CD4-positive, CD25-positive, alpha-beta regulatory T cell (primary cell): ENCODE measurements at regions not wholly inside any gene's neighbourhood (a gene's known extent, or its start where the extent isn't known, plus 50 kb on each side); places are given as distances from the start of the nearest gene placed in this dataset.

Experiments used
- ATAC-seq, 2 donors: fragments of 150-1000 bp; cut with Tn5 transposase; one replicate each; pipeline ENCODE4 v1.10.0; 2021; ENCODE audit warnings: low read depth in 2 of 2, moderate number of reproducible peaks in 2 of 2, moderate library complexity in 1 of 2
- DNase-seq, 3 donors: peaks; one replicate each; pipeline versions ENCODE4 v3.0.0 to v3.0.0-alpha.2; 2012 to 2022; ENCODE audit warnings: mixed read lengths in 1 of 3
- H3K27ac ChIP-seq: one replicate; pipeline ENCODE4 v1.7.0; 2013; ENCODE audit warnings: mild to moderate bottlenecking, low read length; ENCODE audit not compliant: insufficient read depth, poor library complexity, severe bottlenecking
- H3K27me3 ChIP-seq: one replicate; pipeline ENCODE4 v1.7.0; 2013; ENCODE audit warnings: low read length; ENCODE audit not compliant: control insufficient read depth, insufficient read depth
- H3K36me3 ChIP-seq: one replicate; pipeline ENCODE4 v1.7.0; 2013; ENCODE audit warnings: mild to moderate bottlenecking, low read length, moderate library complexity; ENCODE audit not compliant: control insufficient read depth, insufficient read depth
- H3K4me1 ChIP-seq: 2 replicates; pipeline ENCODE4 v1.7.0; 2013; ENCODE audit warnings: mild to moderate bottlenecking, low read length; ENCODE audit not compliant: insufficient read depth, control insufficient read depth, poor library complexity, severe bottlenecking
- H3K4me3 ChIP-seq: one replicate; pipeline ENCODE4 v1.7.0; 2013; ENCODE audit warnings: low read depth, mild to moderate bottlenecking, low read length, moderate library complexity
- H3K9me3 ChIP-seq, 2 experiments: 1 replicate in 1 of 2; 2 replicates in 1 of 2; pipeline ENCODE4 v1.7.0; 2013; ENCODE audit warnings: low read length in 2 of 2, mild to moderate bottlenecking in 1 of 2, moderate library complexity in 1 of 2; ENCODE audit not compliant: control insufficient read depth in 2 of 2
- H3K27ac Mint-ChIP-seq, 3 donors: one replicate each; pipeline ENCODE4 v1.8.0; 2020 to 2022; ENCODE audit warnings: mild to moderate bottlenecking in 3 of 3, mixed read lengths in 3 of 3, moderate library complexity in 2 of 3
- H3K27me3 Mint-ChIP-seq: one replicate; pipeline ENCODE4 v1.8.0; 2022; ENCODE audit warnings: mild to moderate bottlenecking, mixed read lengths
- H3K36me3 Mint-ChIP-seq: one replicate; pipeline ENCODE4 v1.8.0; 2020; ENCODE audit warnings: mixed read lengths
- H3K4me1 Mint-ChIP-seq, 4 donors: one replicate each; pipeline ENCODE4 v1.8.0; 2020 to 2022; ENCODE audit warnings: mixed read lengths in 4 of 4, mild to moderate bottlenecking in 1 of 4
- H3K4me3 Mint-ChIP-seq, 4 donors: one replicate each; pipeline ENCODE4 v1.8.0; 2020 to 2022; ENCODE audit warnings: mild to moderate bottlenecking in 4 of 4, mixed read lengths in 4 of 4, moderate library complexity in 3 of 4
- H3K9me3 Mint-ChIP-seq, 7 donors: one replicate each; pipeline ENCODE4 v1.8.0; 2020 to 2022; ENCODE audit warnings: mixed read lengths in 7 of 7, mild to moderate bottlenecking in 3 of 7, moderate library complexity in 2 of 7

- no peaks in the 10 kb centered on the region for H3K27me3 Mint-ChIP-seq
- Histone ChIP-seq H3K36me3 (no peaks in the 10 kb centered on the region), H3K9me3 (no peaks in the 10 kb centered on the region), H3K27ac (no peak overlapping the region), H3K4me1 (no peaks in the 10 kb centered on the region), H3K4me3 (no peak overlapping the region), H3K27me3 (no peaks in the 10 kb centered on the region)
- ATAC-seq (no peak), DNase-seq (no peak)
- no peak overlapping the region for H3K27ac Mint-ChIP-seq
- no peaks in the 10 kb centered on the region for H3K36me3 Mint-ChIP-seq
- no peak overlapping the region for H3K4me3 Mint-ChIP-seq
- H3K9me3 Mint-ChIP-seq = peaks cover 0 to 8% (median 3%) of the 10 kb centered on the region in 7 donors
- H3K4me1 Mint-ChIP-seq = no peaks in the 10 kb centered on the region
Observed at GRCh38 chr1:69363236-69363635, 204.5 kb upstream of the LRRC7 start.

GRCh38 chr1:69373520-69373919, 194.2 kb upstream of the LRRC7 start:
- Mint-ChIP-seq H3K36me3 (no peaks in the 10 kb centered on the region), H3K4me1 (no peaks in the 10 kb centered on the region), H3K4me3 (no peak overlapping the region), H3K27me3 (no peaks in the 10 kb centered on the region), H3K9me3 (peaks cover 0 to 11% (median 4%) of the 10 kb centered on the region in 7 donors), H3K27ac (no peak overlapping the region)
- H3K36me3 ChIP-seq = no peaks in the 10 kb centered on the region
- no peak overlapping the region for H3K4me3 ChIP-seq
- H3K27me3 ChIP-seq = no peaks in the 10 kb centered on the region
- ATAC-seq (no peak), DNase-seq (no peak)
- no peak overlapping the region for H3K27ac ChIP-seq
- H3K4me1 ChIP-seq = no peaks in the 10 kb centered on the region
- no peaks in the 10 kb centered on the region for H3K9me3 ChIP-seq

GRCh38 chr1:69376408-69376807, 191.3 kb upstream of the LRRC7 start:
- no peaks in the 10 kb centered on the region for H3K4me1 Mint-ChIP-seq
- H3K9me3 ChIP-seq = no peaks in the 10 kb centered on the region
- DNase-seq (no peak), ATAC-seq (no peak)
- H3K27me3 ChIP-seq = no peaks in the 10 kb centered on the region
- no peak overlapping the region for H3K4me3 Mint-ChIP-seq
- no peaks in the 10 kb centered on the region for H3K36me3 ChIP-seq
- no peak overlapping the region for H3K27ac Mint-ChIP-seq
- no peaks in the 10 kb centered on the region for H3K27me3 Mint-ChIP-seq
- no peak overlapping the region for H3K4me3 ChIP-seq
- H3K4me1 ChIP-seq = no peaks in the 10 kb centered on the region
- no peaks in the 10 kb centered on the region for H3K36me3 Mint-ChIP-seq
- H3K9me3 Mint-ChIP-seq = peaks cover 0 to 7% (median 3%) of the 10 kb centered on the region in 7 donors
- no peak overlapping the region for H3K27ac ChIP-seq

- no peaks in the 10 kb centered on the region for H3K4me1 Mint-ChIP-seq
- Histone ChIP-seq H3K27me3 (no peaks in the 10 kb centered on the region), H3K36me3 (no peaks in the 10 kb centered on the region), H3K4me3 (no peak overlapping the region), H3K27ac (no peak overlapping the region), H3K4me1 (no peaks in the 10 kb centered on the region), H3K9me3 (no peaks in the 10 kb centered on the region)
- no peak overlapping the region for H3K27ac Mint-ChIP-seq
- no peak for ATAC-seq
- DNase-seq = no peak
- H3K27me3 Mint-ChIP-seq = no peaks in the 10 kb centered on the region
- H3K36me3 Mint-ChIP-seq = no peaks in the 10 kb centered on the region
- no peak overlapping the region for H3K4me3 Mint-ChIP-seq
- peaks cover 1 to 11% (median 4%) of the 10 kb centered on the region in 7 donors for H3K9me3 Mint-ChIP-seq
Observed at GRCh38 chr1:69377507-69377906, 190.2 kb upstream of the LRRC7 start.

GRCh38 chr1:69388044-69388443, 179.7 kb upstream of the LRRC7 start:
- H3K4me3 ChIP-seq = no peak overlapping the region
- no peaks in the 10 kb centered on the region for H3K4me1 Mint-ChIP-seq
- no peaks in the 10 kb centered on the region for H3K36me3 Mint-ChIP-seq
- no peaks in the 10 kb centered on the region for H3K27me3 Mint-ChIP-seq
- no peak for ATAC-seq
- no peak overlapping the region for H3K4me3 Mint-ChIP-seq
- no peak overlapping the region for H3K27ac ChIP-seq
- no peak for DNase-seq
- H3K36me3 ChIP-seq = no peaks in the 10 kb centered on the region
- H3K9me3 Mint-ChIP-seq = peaks cover 4 to 10% (median 8%) of the 10 kb centered on the region in 7 donors
- no peaks in the 10 kb centered on the region for H3K27me3 ChIP-seq
- H3K4me1 ChIP-seq = no peaks in the 10 kb centered on the region
- peaks cover 2 to 3% of the 10 kb centered on the region in 2 experiments for H3K9me3 ChIP-seq
- H3K27ac Mint-ChIP-seq = no peak overlapping the region

GRCh38 chr1:69400128-69400527, 167.6 kb upstream of the LRRC7 start:
- no peaks in the 10 kb centered on the region for H3K27me3 Mint-ChIP-seq
- ATAC-seq = no peak
- H3K4me3 ChIP-seq = no peak overlapping the region
- H3K4me3 Mint-ChIP-seq = no peak overlapping the region
- H3K27ac ChIP-seq = no peak overlapping the region
- no peaks in the 10 kb centered on the region for H3K36me3 Mint-ChIP-seq
- no peaks in the 10 kb centered on the region for H3K36me3 ChIP-seq
- no peaks in the 10 kb centered on the region for H3K4me1 Mint-ChIP-seq
- H3K27ac Mint-ChIP-seq = no peak overlapping the region
- H3K27me3 ChIP-seq = no peaks in the 10 kb centered on the region
- peaks cover 0 to 12% (median 8%) of the 10 kb centered on the region in 7 donors for H3K9me3 Mint-ChIP-seq
- no peak for DNase-seq
- H3K4me1 ChIP-seq = no peaks in the 10 kb centered on the region
- peaks cover 0 to 4% of the 10 kb centered on the region in 2 experiments for H3K9me3 ChIP-seq

GRCh38 chr1:69401879-69402278, 165.8 kb upstream of the LRRC7 start:
- Histone ChIP-seq H3K4me1 (no peaks in the 10 kb centered on the region), H3K27me3 (no peaks in the 10 kb centered on the region), H3K4me3 (no peak overlapping the region), H3K36me3 (no peaks in the 10 kb centered on the region), H3K9me3 (peaks cover 0 to 4% of the 10 kb centered on the region in 2 experiments), H3K27ac (no peak overlapping the region)
- ATAC-seq = no peak
- no peak overlapping the region for H3K27ac Mint-ChIP-seq
- H3K27me3 Mint-ChIP-seq = no peaks in the 10 kb centered on the region
- no peak overlapping the region for H3K4me3 Mint-ChIP-seq
- no peak for DNase-seq
- H3K4me1 Mint-ChIP-seq = no peaks in the 10 kb centered on the region
- H3K36me3 Mint-ChIP-seq = no peaks in the 10 kb centered on the region
- H3K9me3 Mint-ChIP-seq = peaks cover 0 to 12% (median 5%) of the 10 kb centered on the region in 7 donors

- Histone ChIP-seq H3K27ac (no peak overlapping the region), H3K9me3 (peaks cover 0 to 4% of the 10 kb centered on the region in 2 experiments), H3K36me3 (no peaks in the 10 kb centered on the region), H3K4me3 (no peak overlapping the region), H3K27me3 (no peaks in the 10 kb centered on the region), H3K4me1 (no peaks in the 10 kb centered on the region)
- DNase-seq (no peak), ATAC-seq (no peak)
- H3K4me3 Mint-ChIP-seq = no peak overlapping the region
- H3K9me3 Mint-ChIP-seq = peaks cover 2 to 15% (median 3%) of the 10 kb centered on the region in 7 donors
- no peaks in the 10 kb centered on the region for H3K4me1 Mint-ChIP-seq
- H3K36me3 Mint-ChIP-seq = no peaks in the 10 kb centered on the region
- H3K27ac Mint-ChIP-seq = no peak overlapping the region
- H3K27me3 Mint-ChIP-seq = no peaks in the 10 kb centered on the region
Observed at GRCh38 chr1:69403756-69404320, 163.9 kb upstream of the LRRC7 start.
